ENCODE measurements at regions not wholly inside any gene's neighbourhood (a gene's known extent, or its start where the extent isn't known, plus 50 kb on each side); places are given as distances from the start of the nearest gene placed in this dataset.

DNA sequence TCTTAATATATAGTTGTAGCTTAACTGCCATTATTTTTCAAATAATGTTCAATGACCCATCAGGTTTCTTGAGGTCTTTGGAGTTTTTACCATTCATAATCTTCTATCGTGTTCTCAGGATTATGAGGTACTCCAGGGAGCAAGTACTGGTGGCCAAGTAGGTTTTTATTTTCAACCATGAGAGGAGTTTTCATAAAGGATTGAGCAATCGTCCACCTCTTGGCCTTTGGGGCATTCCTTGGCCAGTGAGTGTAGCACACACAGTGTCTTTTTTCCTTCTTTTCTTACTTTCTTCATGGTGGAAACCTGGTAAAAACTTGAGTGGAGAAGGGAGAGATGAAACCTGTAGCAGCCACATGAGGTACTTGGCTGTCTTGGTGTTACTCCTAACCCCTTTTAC lies 567.0 kb upstream of the NR3C2 start:
- Histone ChIP-seq H4K20me1 (ENCODE audit: control insufficient read depth, insufficient read depth, low read depth, low read length) (no peaks in the 10 kb centered on the region), H3K4me1 (ENCODE audit: control insufficient read depth, low read length) (no peaks in the 10 kb centered on the region), H3K36me3 (ENCODE audit: control insufficient read depth, low read length) (no peaks in the 10 kb centered on the region), H3K9me3 (ENCODE audit: control insufficient read depth, insufficient read depth, low read length) (no peaks in the 10 kb centered on the region), H3K4me2 (ENCODE audit: low read length) (no peak overlapping the region), H3F3A (ENCODE audit: control insufficient read depth, insufficient read depth) (no peaks in the 10 kb centered on the region), H3K27ac (ENCODE audit: low read depth, low read length) (no peak overlapping the region), H3K27me3 (ENCODE audit: control insufficient read depth, low read length) (no peaks in the 10 kb centered on the region), H3K4me3 (ENCODE audit: low read length) (no peak overlapping the region), H3K9me2 (replicated peaks; ENCODE audit: control insufficient read depth, low read length) (no peaks in the 10 kb centered on the region), H3K79me2 (ENCODE audit: control insufficient read depth, low read length) (no peaks in the 10 kb centered on the region)
- no peak for TF ChIP-seq EZH2phosphoT487 (IDR thresholded peaks at IDR 0.05; ENCODE audit: borderline replicate concordance, low read length)
- TF ChIP-seq, protein P1, sequence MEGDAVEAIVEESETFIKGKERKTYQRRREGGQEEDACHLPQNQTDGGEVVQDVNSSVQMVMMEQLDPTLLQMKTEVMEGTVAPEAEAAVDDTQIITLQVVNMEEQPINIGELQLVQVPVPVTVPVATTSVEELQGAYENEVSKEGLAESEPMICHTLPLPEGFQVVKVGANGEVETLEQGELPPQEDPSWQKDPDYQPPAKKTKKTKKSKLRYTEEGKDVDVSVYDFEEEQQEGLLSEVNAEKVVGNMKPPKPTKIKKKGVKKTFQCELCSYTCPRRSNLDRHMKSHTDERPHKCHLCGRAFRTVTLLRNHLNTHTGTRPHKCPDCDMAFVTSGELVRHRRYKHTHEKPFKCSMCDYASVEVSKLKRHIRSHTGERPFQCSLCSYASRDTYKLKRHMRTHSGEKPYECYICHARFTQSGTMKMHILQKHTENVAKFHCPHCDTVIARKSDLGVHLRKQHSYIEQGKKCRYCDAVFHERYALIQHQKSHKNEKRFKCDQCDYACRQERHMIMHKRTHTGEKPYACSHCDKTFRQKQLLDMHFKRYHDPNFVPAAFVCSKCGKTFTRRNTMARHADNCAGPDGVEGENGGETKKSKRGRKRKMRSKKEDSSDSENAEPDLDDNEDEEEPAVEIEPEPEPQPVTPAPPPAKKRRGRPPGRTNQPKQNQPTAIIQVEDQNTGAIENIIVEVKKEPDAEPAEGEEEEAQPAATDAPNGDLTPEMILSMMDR (IDR thresholded peaks at IDR 0.05; ENCODE audit: low read depth, low read length, poor library complexity, severe bottlenecking) = no peak

DNA sequence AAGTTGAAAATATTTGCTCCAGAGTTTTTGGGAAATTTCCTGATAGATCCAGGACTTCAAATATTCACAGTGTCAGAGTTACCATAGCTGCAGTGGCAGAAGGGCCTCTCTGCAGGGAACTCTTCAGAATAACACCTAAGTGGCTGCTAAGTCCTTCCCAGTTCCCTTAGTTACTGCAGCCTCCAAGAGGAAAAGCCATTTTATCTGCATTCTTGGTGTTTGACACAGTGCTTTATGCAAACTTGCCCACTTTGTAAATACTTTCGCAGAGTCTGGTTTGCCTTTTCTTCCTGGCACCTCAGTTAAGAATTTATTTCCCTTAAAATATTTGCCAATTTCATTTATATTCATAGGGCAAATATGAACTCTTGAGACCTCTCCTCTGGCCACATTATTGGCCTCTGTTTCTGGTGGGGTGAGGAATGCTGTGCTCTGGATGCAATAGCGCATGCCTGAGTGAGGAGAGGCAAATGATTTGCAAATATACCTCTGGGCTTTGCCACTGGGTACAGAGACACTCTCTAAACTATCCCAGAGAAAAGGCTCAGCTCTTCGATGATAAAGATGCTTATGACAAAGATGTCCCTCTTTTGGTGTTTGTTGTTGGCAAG lies 566.3 kb upstream of the NR3C2 start:
- Histone ChIP-seq H3K4me1 (ENCODE audit: control insufficient read depth, low read length) (no peaks in the 10 kb centered on the region), H3K36me3 (ENCODE audit: control insufficient read depth, low read length) (no peaks in the 10 kb centered on the region), H4K20me1 (ENCODE audit: control insufficient read depth, insufficient read depth, low read depth, low read length) (no peaks in the 10 kb centered on the region), H3F3A (ENCODE audit: control insufficient read depth, insufficient read depth) (no peaks in the 10 kb centered on the region), H3K9me3 (ENCODE audit: control insufficient read depth, insufficient read depth, low read length) (no peaks in the 10 kb centered on the region), H3K4me3 (ENCODE audit: low read length) (no peak overlapping the region), H3K27ac (ENCODE audit: low read depth, low read length) (no peak overlapping the region), H3K9me2 (replicated peaks; ENCODE audit: control insufficient read depth, low read length) (no peaks in the 10 kb centered on the region), H3K27me3 (ENCODE audit: control insufficient read depth, low read length) (no peaks in the 10 kb centered on the region), H3K4me2 (ENCODE audit: low read length) (no peak overlapping the region), H3K79me2 (ENCODE audit: control insufficient read depth, low read length) (no peaks in the 10 kb centered on the region)
- TF ChIP-seq, protein P1 (IDR thresholded peaks at IDR 0.05; ENCODE audit: low read depth, low read length, poor library complexity, severe bottlenecking) = no peak
- TF ChIP-seq EZH2phosphoT487 (IDR thresholded peaks at IDR 0.05; ENCODE audit: borderline replicate concordance, low read length) = no peak

DNA sequence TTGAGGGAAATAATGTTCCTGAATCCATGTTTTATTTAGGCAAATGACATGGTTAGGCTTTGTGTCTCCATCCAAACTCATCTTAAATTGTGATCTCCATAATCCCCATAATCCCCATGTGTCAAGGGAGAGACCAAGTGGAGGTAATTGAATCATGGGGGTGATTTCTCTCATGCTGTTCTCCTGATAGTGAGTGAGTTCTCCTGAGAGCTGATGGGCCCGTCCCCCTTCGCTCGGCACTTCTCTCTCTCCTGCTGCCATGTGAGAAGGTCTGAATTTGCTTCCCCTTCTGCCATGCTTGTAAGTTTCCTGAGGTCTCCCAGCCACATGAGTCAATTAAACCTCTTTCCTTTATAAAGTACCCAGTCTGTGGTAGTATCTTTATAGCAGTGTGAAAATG lies 563.0 kb upstream of the NR3C2 start:
- Histone ChIP-seq H3K27ac (ENCODE audit: low read depth, low read length) (no peak overlapping the region), H3K27me3 (ENCODE audit: control insufficient read depth, low read length) (no peaks in the 10 kb centered on the region), H3K4me1 (ENCODE audit: control insufficient read depth, low read length) (no peaks in the 10 kb centered on the region), H3K9me3 (ENCODE audit: control insufficient read depth, insufficient read depth, low read length) (no peaks in the 10 kb centered on the region), H4K20me1 (ENCODE audit: control insufficient read depth, insufficient read depth, low read depth, low read length) (no peaks in the 10 kb centered on the region), H3F3A (ENCODE audit: control insufficient read depth, insufficient read depth) (no peaks in the 10 kb centered on the region), H3K4me3 (ENCODE audit: low read length) (no peak overlapping the region), H3K9me2 (replicated peaks; ENCODE audit: control insufficient read depth, low read length) (no peaks in the 10 kb centered on the region), H3K36me3 (ENCODE audit: control insufficient read depth, low read length) (no peaks in the 10 kb centered on the region), H3K79me2 (ENCODE audit: control insufficient read depth, low read length) (no peaks in the 10 kb centered on the region), H3K4me2 (ENCODE audit: low read length) (no peak overlapping the region)
- TF ChIP-seq, protein P1 (IDR thresholded peaks at IDR 0.05; ENCODE audit: low read depth, low read length, poor library complexity, severe bottlenecking) = no peak
- no peak for TF ChIP-seq EZH2phosphoT487 (IDR thresholded peaks at IDR 0.05; ENCODE audit: borderline replicate concordance, low read length)
